ENCODE measurements at regions not wholly inside any gene's neighbourhood (a gene's known extent, or its start where the extent isn't known, plus 50 kb on each side); places are given as distances from the start of the nearest gene placed in this dataset.
"Not testable (repeated sequence)": the region's sequence is repeated elsewhere in the genome, so short reads cannot be mapped to it uniquely, and the experiment has no call there.

- DNase-seq = no peak
These were observed 328.2 kb upstream of the MEX3C start for GRCh38 chr18:51525453-51526225.

GRCh38 chr18:51527826-51528225 lies 330.3 kb upstream of the MEX3C start:
- DNase-seq = no peak

GRCh38 chr18:51531501-51531900 lies 334.0 kb upstream of the MEX3C start:
- no peak for DNase-seq

GRCh38 chr18:51537487-51537886 lies 340.0 kb upstream of the MEX3C start:
- no peak for DNase-seq

GRCh38 chr18:51540562-51540961 lies 343.1 kb upstream of the MEX3C start:
- no peak for DNase-seq

- DNase-seq = no peak
These were observed 343.7 kb upstream of the MEX3C start for GRCh38 chr18:51541230-51541629.

- DNase-seq = no peak
These were observed 346.2 kb upstream of the MEX3C start for GRCh38 chr18:51543658-51544155.

GRCh38 chr18:51545446-51545845 lies 348.0 kb upstream of the MEX3C start:
- DNase-seq = no peak

- no peak for DNase-seq
These were observed 361.9 kb upstream of the MEX3C start for GRCh38 chr18:51559198-51559901.

- no peak for DNase-seq
These were observed 362.4 kb upstream of the MEX3C start for GRCh38 chr18:51559902-51560287.

GRCh38 chr18:51561821-51562220 lies 364.3 kb upstream of the MEX3C start:
- no peak for DNase-seq

GRCh38 chr18:51562866-51563265 lies 365.4 kb upstream of the MEX3C start:
- DNase-seq = no peak

GRCh38 chr18:51563396-51563795 lies 365.9 kb upstream of the MEX3C start:
- no peak for DNase-seq

GRCh38 chr18:51568151-51568550 lies 370.7 kb upstream of the MEX3C start:
- no peak for DNase-seq

- no peak for DNase-seq
These were observed 371.7 kb upstream of the MEX3C start for GRCh38 chr18:51569153-51569552.

GRCh38 chr18:51569561-51569960 lies 372.1 kb upstream of the MEX3C start:
- DNase-seq = no peak

- not testable (repeated sequence) for DNase-seq
These were observed 372.6 kb upstream of the MEX3C start for GRCh38 chr18:51570071-51570470.

GRCh38 chr18:51573886-51574285 lies 376.4 kb upstream of the MEX3C start:
- DNase-seq = not testable (repeated sequence)

- DNase-seq = no peak
These were observed 377.7 kb upstream of the MEX3C start for GRCh38 chr18:51575171-51575570.

GRCh38 chr18:51578406-51578980 lies 381.0 kb upstream of the MEX3C start:
- no peak for DNase-seq

- DNase-seq = no peak
These were observed 383.1 kb upstream of the MEX3C start for GRCh38 chr18:51580580-51580979.

- no peak for DNase-seq
These were observed 385.1 kb upstream of the MEX3C start for GRCh38 chr18:51582551-51582950.

GRCh38 chr18:51588616-51589015 lies 391.1 kb upstream of the MEX3C start:
- no peak for DNase-seq

- DNase-seq = no peak
These were observed 396.4 kb upstream of the MEX3C start for GRCh38 chr18:51593931-51594330.

Measured in activated naive CD4-positive, alpha-beta T cell treated with anti-CD3 and anti-CD28 coated beads, Interleukin-2, amount 50 U/mL, for 16 hours (primary cell).